ENCODE measurements at regions not wholly inside any gene's neighbourhood (a gene's known extent, or its start where the extent isn't known, plus 50 kb on each side); places are given as distances from the start of the nearest gene placed in this dataset.

DNA sequence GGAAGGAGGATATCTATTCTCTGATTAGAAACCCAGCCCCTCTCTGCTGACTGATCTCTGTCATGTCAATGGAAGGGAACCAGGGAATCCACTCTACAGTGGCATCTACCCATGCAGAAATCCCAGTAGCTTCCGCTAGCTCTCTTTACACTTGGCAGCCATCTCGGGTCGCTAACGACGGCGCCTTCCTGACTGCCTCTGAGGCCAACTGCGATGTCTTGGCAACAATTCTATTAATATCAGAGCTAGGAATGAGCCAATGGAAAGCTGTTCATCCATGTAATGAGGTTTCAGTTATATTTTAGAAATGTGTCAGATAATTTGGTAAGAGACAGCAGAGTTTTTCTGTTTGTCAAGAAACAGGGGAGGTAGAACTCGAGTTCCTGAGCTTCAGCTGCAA is 67.6 kb upstream of the ATP10B start:
- Histone ChIP-seq H3K9me3 (no peaks in the 10 kb centered on the region), H3K27me3 (no peaks in the 10 kb centered on the region), H3K4me1 (no peaks in the 10 kb centered on the region), H3K4me3 (no peak overlapping the region), H3K27ac (no peak overlapping the region), H3K36me3 (no peaks in the 10 kb centered on the region)
- 50 to 90% methylated on average over 1 to 7 of the region's 8 CpGs for WGBS, 2 donors (ENCODE audit: low coverage in 1 of 2)
- no peak for ATAC-seq
- TF ChIP-seq EP300 (IDR thresholded peaks at IDR 0.05) (no peak), POLR2A (IDR thresholded peaks at IDR 0.05) (no peak), POLR2AphosphoS5 (IDR thresholded peaks at IDR 0.05) (no peak)
- TF ChIP-seq, protein P1, sequence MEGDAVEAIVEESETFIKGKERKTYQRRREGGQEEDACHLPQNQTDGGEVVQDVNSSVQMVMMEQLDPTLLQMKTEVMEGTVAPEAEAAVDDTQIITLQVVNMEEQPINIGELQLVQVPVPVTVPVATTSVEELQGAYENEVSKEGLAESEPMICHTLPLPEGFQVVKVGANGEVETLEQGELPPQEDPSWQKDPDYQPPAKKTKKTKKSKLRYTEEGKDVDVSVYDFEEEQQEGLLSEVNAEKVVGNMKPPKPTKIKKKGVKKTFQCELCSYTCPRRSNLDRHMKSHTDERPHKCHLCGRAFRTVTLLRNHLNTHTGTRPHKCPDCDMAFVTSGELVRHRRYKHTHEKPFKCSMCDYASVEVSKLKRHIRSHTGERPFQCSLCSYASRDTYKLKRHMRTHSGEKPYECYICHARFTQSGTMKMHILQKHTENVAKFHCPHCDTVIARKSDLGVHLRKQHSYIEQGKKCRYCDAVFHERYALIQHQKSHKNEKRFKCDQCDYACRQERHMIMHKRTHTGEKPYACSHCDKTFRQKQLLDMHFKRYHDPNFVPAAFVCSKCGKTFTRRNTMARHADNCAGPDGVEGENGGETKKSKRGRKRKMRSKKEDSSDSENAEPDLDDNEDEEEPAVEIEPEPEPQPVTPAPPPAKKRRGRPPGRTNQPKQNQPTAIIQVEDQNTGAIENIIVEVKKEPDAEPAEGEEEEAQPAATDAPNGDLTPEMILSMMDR (IDR thresholded peaks at IDR 0.05) = no peak

DNA sequence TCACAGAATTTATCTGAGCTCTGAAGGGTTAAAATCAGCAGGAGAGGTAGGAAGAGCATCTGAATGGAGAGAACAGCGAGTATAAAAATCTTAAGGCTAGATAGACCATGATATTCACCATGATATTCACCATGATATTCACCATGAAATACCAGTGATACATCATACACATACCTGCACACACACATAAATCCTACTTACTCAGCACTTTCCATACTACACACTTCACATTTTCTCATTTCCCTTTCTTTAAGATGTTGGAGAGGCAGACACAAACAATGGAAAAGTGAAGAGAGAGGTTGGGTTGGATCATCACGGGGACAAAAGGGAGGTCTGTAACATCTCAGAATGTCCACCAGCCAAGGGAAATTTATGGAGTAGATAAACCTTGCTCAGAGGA is 66.4 kb upstream of the ATP10B start:
- Histone ChIP-seq H3K4me1 (no peaks in the 10 kb centered on the region), H3K27me3 (no peaks in the 10 kb centered on the region), H3K4me3 (no peak overlapping the region), H3K9me3 (no peaks in the 10 kb centered on the region), H3K36me3 (no peaks in the 10 kb centered on the region), H3K27ac (no peak overlapping the region)
- WGBS, 2 donors (ENCODE audit: low coverage in 1 of 2) = 58 to 79% methylated on average over 2 of the region's 2 CpGs
- ATAC-seq = no peak
- TF ChIP-seq EP300 (IDR thresholded peaks at IDR 0.05) = no peak
- TF ChIP-seq POLR2AphosphoS5 (IDR thresholded peaks at IDR 0.05) = no peak
- TF ChIP-seq POLR2A (IDR thresholded peaks at IDR 0.05) = no peak
- TF ChIP-seq, protein P1 (IDR thresholded peaks at IDR 0.05) = no peak

DNA sequence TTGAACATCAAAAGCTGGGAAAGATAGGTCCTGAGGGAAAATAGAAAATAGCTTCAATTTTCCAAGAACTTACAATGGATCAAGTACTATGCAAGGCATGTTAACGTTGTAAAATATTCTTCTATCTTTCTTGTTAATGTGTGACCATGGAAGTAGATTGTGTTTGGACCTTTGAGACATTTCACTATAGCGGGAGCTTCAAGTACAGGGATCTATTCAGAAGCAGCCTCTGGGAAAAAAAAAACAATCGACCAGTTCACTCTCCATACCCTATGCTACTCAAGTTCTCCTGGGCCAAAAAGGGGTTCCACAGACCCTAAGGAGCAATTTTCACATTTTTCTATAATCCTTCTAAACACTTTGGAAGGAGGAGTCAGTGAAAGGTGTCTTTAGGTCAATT is 54.1 kb upstream of the ATP10B start:
- Histone ChIP-seq H3K4me1 (no peaks in the 10 kb centered on the region), H3K4me3 (no peak overlapping the region), H3K9me3 (no peaks in the 10 kb centered on the region), H3K27ac (no peak overlapping the region), H3K36me3 (no peaks in the 10 kb centered on the region), H3K27me3 (no peaks in the 10 kb centered on the region)
- TF ChIP-seq, protein P1 (IDR thresholded peaks at IDR 0.05) = no peak
- no peak for ATAC-seq
- 66 to 92% methylated on average over 2 to 3 of the region's 3 CpGs for WGBS, 2 donors (ENCODE audit: low coverage in 1 of 2)

DNA sequence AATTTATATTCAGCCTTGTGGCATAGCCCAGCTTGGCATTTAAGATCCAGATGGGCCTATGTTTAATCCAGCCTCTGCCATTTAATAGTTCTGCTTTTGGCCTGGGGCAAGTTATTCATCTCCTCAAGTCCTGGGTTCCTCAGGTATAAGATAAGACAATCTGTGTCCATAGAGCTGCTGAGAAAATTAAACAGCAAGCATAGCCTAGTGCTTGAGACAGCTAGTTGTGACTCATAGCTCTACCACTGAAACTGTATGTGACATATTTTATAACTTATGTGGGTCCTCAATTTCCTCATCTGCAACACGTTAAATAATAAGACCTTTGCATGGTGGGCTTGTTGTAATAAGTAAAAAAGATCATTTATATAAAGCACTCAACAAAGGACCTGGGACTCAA is 53.3 kb upstream of the ATP10B start:
- no peaks in the 10 kb centered on the region for H3K36me3 ChIP-seq
- H3K4me3 ChIP-seq = no peak overlapping the region
- no peaks in the 10 kb centered on the region for H3K4me1 ChIP-seq
- TF ChIP-seq, protein P1 (IDR thresholded peaks at IDR 0.05) = no peak
- TF ChIP-seq POLR2A (IDR thresholded peaks at IDR 0.05) (no peak), EP300 (IDR thresholded peaks at IDR 0.05) (no peak), POLR2AphosphoS5 (IDR thresholded peaks at IDR 0.05) (no peak)
- ATAC-seq = no peak
- H3K27me3 ChIP-seq = no peaks in the 10 kb centered on the region
- WGBS, 2 donors (ENCODE audit: low coverage in 1 of 2) = 50 to 100% methylated on average over 1 of the region's 1 CpG
- H3K27ac ChIP-seq = no peak overlapping the region
- H3K9me3 ChIP-seq = no peaks in the 10 kb centered on the region

- no peak for TF ChIP-seq POLR2A (IDR thresholded peaks at IDR 0.05)
- TF ChIP-seq POLR2AphosphoS5 (IDR thresholded peaks at IDR 0.05) = no peak
- TF ChIP-seq, protein P1 (IDR thresholded peaks at IDR 0.05) = no peak
- TF ChIP-seq EP300 (IDR thresholded peaks at IDR 0.05) = no peak
- Histone ChIP-seq H3K36me3 (no peaks in the 10 kb centered on the region), H3K4me3 (no peak overlapping the region), H3K4me1 (no peaks in the 10 kb centered on the region), H3K9me3 (no peaks in the 10 kb centered on the region), H3K27me3 (no peaks in the 10 kb centered on the region), H3K27ac (no peak overlapping the region)
- no peak for ATAC-seq
- WGBS, 2 donors (ENCODE audit: low coverage in 1 of 2) = 30 to 56% methylated on average over 2 to 3 of the region's 3 CpGs
These were observed 52.6 kb upstream of the ATP10B start for GRCh38 chr5:160904591-160904990.

Measured in gastroesophageal sphincter (tissue), 4 donors.